ENCODE measurements at regions not wholly inside any gene's neighbourhood (a gene's known extent, or its start where the extent isn't known, plus 50 kb on each side); places are given as distances from the start of the nearest gene placed in this dataset.

GRCh38 chr7:45446195-45446944 is 127.8 kb upstream of the ADCY1 start:
- DNase-seq (ENCODE audit: extremely low spot score, unreplicated experiment): no peak
- no peaks in the 10 kb centered on the region for H3K9me3 Mint-ChIP-seq

GRCh38 chr7:45447296-45447695 is 126.9 kb upstream of the ADCY1 start:
- no peaks in the 10 kb centered on the region for H3K9me3 Mint-ChIP-seq
- no peak overlapping the region for H3K27ac Mint-ChIP-seq
- DNase-seq (ENCODE audit: extremely low spot score, unreplicated experiment): no peak
- H3K27me3 Mint-ChIP-seq: peaks cover 7% of the 10 kb centered on the region
- no peaks in the 10 kb centered on the region for H3K4me1 Mint-ChIP-seq (ENCODE audit: unreplicated experiment)
- TF ChIP-seq CTCF (conservative IDR thresholded peaks at IDR 0.05): no peak
- no peaks in the 10 kb centered on the region for H3K36me3 Mint-ChIP-seq
- H3K4me3 Mint-ChIP-seq: no peak overlapping the region

More at GRCh38 chr7:45446195-45446944, 127.8 kb upstream of the ADCY1 start:
- Mint-ChIP-seq H3K4me1 (ENCODE audit: unreplicated experiment) (no peaks in the 10 kb centered on the region), H3K27me3 (peaks cover 7% of the 10 kb centered on the region), H3K27ac (no peak overlapping the region), H3K36me3 (no peaks in the 10 kb centered on the region), H3K4me3 (no peak overlapping the region)
- TF ChIP-seq CTCF (conservative IDR thresholded peaks at IDR 0.05): no peak

GRCh38 chr7:45450571-45451204 is 123.5 kb upstream of the ADCY1 start:
- no peak for DNase-seq (ENCODE audit: extremely low spot score, unreplicated experiment)
- Mint-ChIP-seq H3K4me1 (ENCODE audit: unreplicated experiment) (peaks cover 7% of the 10 kb centered on the region), H3K4me3 (no peak overlapping the region), H3K36me3 (no peaks in the 10 kb centered on the region), H3K27me3 (no peaks in the 10 kb centered on the region), H3K27ac (no peak overlapping the region), H3K9me3 (no peaks in the 10 kb centered on the region)
- no peak for TF ChIP-seq CTCF (conservative IDR thresholded peaks at IDR 0.05)

- H3K27ac Mint-ChIP-seq: no peak overlapping the region
These were observed 122.7 kb upstream of the ADCY1 start for GRCh38 chr7:45451342-45452035.

GRCh38 chr7:45454771-45455170 is 119.4 kb upstream of the ADCY1 start:
- Mint-ChIP-seq H3K27me3 (no peaks in the 10 kb centered on the region), H3K4me1 (ENCODE audit: unreplicated experiment) (peaks cover 8% of the 10 kb centered on the region), H3K27ac (no peak overlapping the region), H3K36me3 (no peaks in the 10 kb centered on the region), H3K4me3 (no peak overlapping the region), H3K9me3 (no peaks in the 10 kb centered on the region)
- no peak for DNase-seq (ENCODE audit: extremely low spot score, unreplicated experiment)
- TF ChIP-seq CTCF (conservative IDR thresholded peaks at IDR 0.05): no peak

More at GRCh38 chr7:45451342-45452035, 122.7 kb upstream of the ADCY1 start:
- Mint-ChIP-seq H3K36me3 (no peaks in the 10 kb centered on the region), H3K27me3 (no peaks in the 10 kb centered on the region), H3K4me1 (ENCODE audit: unreplicated experiment) (peaks cover 8% of the 10 kb centered on the region), H3K4me3 (no peak overlapping the region), H3K9me3 (no peaks in the 10 kb centered on the region)
- no peak for DNase-seq (ENCODE audit: extremely low spot score, unreplicated experiment)
- TF ChIP-seq CTCF (conservative IDR thresholded peaks at IDR 0.05): no peak
